Stomach smooth muscle (tissue), 2 donors: ENCODE measurements at regions not wholly inside any gene's neighbourhood (a gene's known extent, or its start where the extent isn't known, plus 50 kb on each side); places are given as distances from the start of the nearest gene placed in this dataset.

Experiments
- H3K27ac ChIP-seq: one replicate; pipeline ENCODE4 v1.7.0; 2013; ENCODE audit warnings: mild to moderate bottlenecking, low read length, inconsistent platforms
- H3K27me3 ChIP-seq, 2 donors: one replicate each; pipeline ENCODE4 v1.7.0; 2013; ENCODE audit warnings: low read length in 2 of 2; ENCODE audit not compliant: insufficient read depth in 2 of 2, control insufficient read depth in 1 of 2
- H3K36me3 ChIP-seq, 2 donors: one replicate each; pipeline ENCODE4 v1.7.0; 2013; ENCODE audit warnings: low read length in 2 of 2; ENCODE audit not compliant: control insufficient read depth in 2 of 2, insufficient read depth in 2 of 2
- H3K4me1 ChIP-seq: one replicate; pipeline ENCODE4 v1.7.0; 2013; ENCODE audit warnings: low read length; ENCODE audit not compliant: control insufficient read depth, insufficient read depth
- H3K4me3 ChIP-seq, 2 donors: one replicate each; pipeline ENCODE4 v1.7.0; 2013; ENCODE audit warnings: low read length in 2 of 2
- H3K9ac ChIP-seq, 2 donors: one replicate each; pipeline ENCODE4 v1.7.0; 2013; ENCODE audit warnings: low read length in 2 of 2, mild to moderate bottlenecking in 1 of 2
- H3K9me3 ChIP-seq, 2 donors: one replicate each; pipeline ENCODE4 v1.7.0; 2013; ENCODE audit warnings: low read length in 2 of 2; ENCODE audit not compliant: control insufficient read depth in 2 of 2
- donor health status: healthy.
- donor health status: Pancreatic carcinoma.

GRCh38 chr10:21260066-21260465 lies 265.4 kb downstream of the SKIDA1 start:
- Histone ChIP-seq H3K9ac (no peak overlapping the region), H3K27me3 (no peaks in the 10 kb centered on the region), H3K27ac (no peak overlapping the region), H3K36me3 (no peaks in the 10 kb centered on the region), H3K9me3 (peaks cover 0 to 2% of the 10 kb centered on the region in 2 donors), H3K4me3 (no peak overlapping the region), H3K4me1 (no peaks in the 10 kb centered on the region)

DNA sequence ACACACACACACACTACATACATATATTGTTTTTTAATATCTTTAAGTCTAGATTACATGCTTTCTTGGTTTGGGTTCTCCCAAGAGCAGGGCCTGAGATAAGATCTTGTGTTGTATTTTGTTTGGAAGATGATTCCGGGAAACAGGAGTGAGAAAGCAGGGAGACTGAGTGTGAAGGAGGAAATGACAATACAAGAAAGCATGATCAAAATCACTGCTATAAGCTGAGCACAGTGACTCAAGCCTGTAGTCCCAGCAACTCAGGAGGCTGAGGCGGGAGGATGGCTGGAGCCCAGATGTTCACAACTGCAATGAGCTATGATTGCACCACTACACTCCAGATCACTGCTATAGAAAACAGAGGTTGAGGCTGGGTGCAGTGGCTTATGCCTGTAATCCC lies 267.6 kb downstream of the SKIDA1 start:
- H3K4me1 ChIP-seq: no peaks in the 10 kb centered on the region
- no peak overlapping the region for H3K4me3 ChIP-seq
- no peak overlapping the region for H3K9ac ChIP-seq
- H3K36me3 ChIP-seq: no peaks in the 10 kb centered on the region
- no peak overlapping the region for H3K27ac ChIP-seq
- peaks cover 0 to 2% of the 10 kb centered on the region in 2 donors for H3K9me3 ChIP-seq
- H3K27me3 ChIP-seq: no peaks in the 10 kb centered on the region

DNA sequence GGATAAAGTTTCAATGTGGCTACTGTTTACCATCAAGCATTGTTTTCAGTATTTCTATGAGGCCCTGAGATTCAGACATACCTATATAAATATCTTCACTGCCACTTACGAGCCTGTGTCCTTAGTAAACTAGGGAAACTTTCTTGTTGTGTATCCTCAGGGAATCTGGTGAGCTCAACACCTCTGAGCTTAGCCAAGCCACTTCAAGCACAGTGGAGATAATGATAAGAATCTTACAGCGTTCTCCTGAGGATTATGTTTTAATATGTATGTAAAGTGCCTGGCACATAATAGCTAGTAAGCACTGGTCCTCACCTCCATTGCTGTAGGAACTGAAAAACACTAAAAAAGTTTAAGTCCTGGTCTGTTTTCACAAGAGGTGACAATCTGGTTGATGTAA lies 268.3 kb downstream of the SKIDA1 start:
- H3K4me3 ChIP-seq: no peak overlapping the region
- H3K4me1 ChIP-seq: no peaks in the 10 kb centered on the region
- H3K9me3 ChIP-seq: peaks cover 0 to 2% of the 10 kb centered on the region in 2 donors
- H3K36me3 ChIP-seq: no peaks in the 10 kb centered on the region
- H3K27ac ChIP-seq: no peak overlapping the region
- H3K9ac ChIP-seq: no peak overlapping the region
- H3K27me3 ChIP-seq: no peaks in the 10 kb centered on the region

DNA sequence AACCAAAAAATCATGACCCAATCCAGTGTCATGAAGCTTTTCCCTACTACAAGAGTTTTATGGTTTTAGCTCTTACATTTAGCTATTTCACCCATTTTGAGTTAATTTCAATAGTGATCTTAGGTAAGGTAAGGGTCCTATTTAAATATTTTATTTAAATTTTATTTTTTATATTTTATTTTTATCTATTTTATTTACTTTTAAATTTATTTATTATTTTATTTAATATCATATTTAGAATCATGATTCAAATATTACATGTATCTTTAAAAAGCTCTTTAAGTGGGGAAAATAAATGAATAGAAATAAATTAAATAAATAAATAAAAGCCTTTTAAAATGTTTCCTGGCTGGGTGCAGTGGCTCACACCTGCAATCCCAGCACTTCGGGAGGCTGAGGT lies 276.0 kb downstream of the SKIDA1 start:
- no peaks in the 10 kb centered on the region for H3K4me1 ChIP-seq
- no peak overlapping the region for H3K4me3 ChIP-seq
- H3K9ac ChIP-seq: no peak overlapping the region
- no peaks in the 10 kb centered on the region for H3K36me3 ChIP-seq
- H3K27me3 ChIP-seq: peaks cover 0 to 3% of the 10 kb centered on the region in 2 donors
- no peak overlapping the region for H3K27ac ChIP-seq
- no peaks in the 10 kb centered on the region for H3K9me3 ChIP-seq

DNA sequence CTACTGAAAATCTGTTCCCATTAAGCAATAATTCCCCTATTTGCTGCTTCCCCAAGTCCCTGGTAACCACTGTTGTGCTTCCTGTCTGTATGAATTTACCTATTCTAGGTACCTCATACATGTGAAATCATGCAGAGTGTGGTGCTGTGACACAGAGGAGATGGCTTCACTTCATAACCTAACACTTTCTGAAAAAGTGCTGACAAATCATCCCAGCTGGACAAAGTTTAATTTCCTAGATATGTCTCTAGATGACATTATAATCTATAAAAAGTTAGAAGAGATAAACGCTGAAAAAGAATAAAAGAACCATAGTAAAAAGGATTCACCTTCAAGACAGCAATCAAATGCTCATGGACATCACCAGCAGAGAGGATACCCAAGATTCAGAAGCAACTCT lies 277.9 kb downstream of the SKIDA1 start:
- Histone ChIP-seq H3K27me3 (peaks cover 0 to 3% of the 10 kb centered on the region in 2 donors), H3K27ac (no peak overlapping the region), H3K9me3 (no peaks in the 10 kb centered on the region), H3K4me3 (no peak overlapping the region), H3K9ac (no peak overlapping the region), H3K4me1 (no peaks in the 10 kb centered on the region), H3K36me3 (no peaks in the 10 kb centered on the region)

DNA sequence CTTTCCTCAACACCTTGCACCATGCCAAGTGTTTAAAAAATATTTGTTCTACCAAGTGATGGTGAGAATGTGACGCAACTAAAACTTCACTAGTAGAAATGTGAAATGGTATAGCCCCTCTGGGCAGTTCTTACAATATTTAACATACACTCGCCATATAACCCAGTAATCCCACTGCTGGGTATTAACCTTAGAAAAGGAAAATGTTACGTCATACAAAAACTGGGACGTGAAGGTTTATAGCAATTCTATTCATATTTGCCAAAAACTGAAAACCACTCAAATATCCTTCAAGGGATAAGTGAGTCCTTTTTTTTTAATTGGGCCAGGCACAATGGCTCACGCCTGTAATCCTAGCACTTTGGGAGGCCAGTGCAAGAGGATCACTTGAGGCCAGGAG lies 279.3 kb downstream of the SKIDA1 start:
- Histone ChIP-seq H3K4me3 (no peak overlapping the region), H3K9ac (no peak overlapping the region)

DNA sequence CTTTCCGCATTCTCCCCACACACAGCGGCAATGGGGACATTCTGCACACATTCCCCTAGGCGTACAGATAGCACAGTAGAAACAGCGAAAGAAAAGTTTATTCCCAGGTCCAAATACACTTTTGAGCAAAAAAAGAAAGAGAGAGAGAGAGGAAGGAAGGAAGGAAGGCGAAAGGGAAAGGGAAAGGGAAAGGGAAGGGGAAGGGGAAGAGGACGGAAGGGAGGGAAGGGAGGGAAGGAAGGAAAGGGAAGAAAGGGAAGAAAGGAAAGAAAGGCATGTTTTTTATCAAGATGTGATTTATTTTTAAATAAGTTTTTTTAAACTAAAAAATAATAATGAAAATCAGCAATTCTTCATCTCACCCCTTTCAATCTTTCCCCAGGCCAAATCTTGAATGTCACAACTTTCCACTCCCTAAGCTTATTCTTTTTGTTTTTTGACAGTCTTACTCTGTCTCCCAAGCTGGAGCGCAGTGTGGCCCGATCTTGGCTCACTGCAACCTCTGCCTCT lies 281.7 kb downstream of the SKIDA1 start:
- peaks cover 0 to 3% of the 10 kb centered on the region in 2 donors for H3K27me3 ChIP-seq
- H3K4me1 ChIP-seq: no peaks in the 10 kb centered on the region
- no peak overlapping the region for H3K27ac ChIP-seq
- no peak overlapping the region for H3K9ac ChIP-seq
- H3K36me3 ChIP-seq: no peaks in the 10 kb centered on the region
- H3K9me3 ChIP-seq: no peaks in the 10 kb centered on the region
- no peak overlapping the region for H3K4me3 ChIP-seq

More for the DNA sequence above, 279.3 kb downstream of the SKIDA1 start:
- H3K36me3 ChIP-seq: no peaks in the 10 kb centered on the region
- no peaks in the 10 kb centered on the region for H3K4me1 ChIP-seq
- no peaks in the 10 kb centered on the region for H3K9me3 ChIP-seq
- peaks cover 0 to 3% of the 10 kb centered on the region in 2 donors for H3K27me3 ChIP-seq
- no peak overlapping the region for H3K27ac ChIP-seq

GRCh38 chr10:21242915-21243314 lies 282.6 kb downstream of the SKIDA1 start:
- Histone ChIP-seq H3K4me1 (no peaks in the 10 kb centered on the region), H3K36me3 (no peaks in the 10 kb centered on the region), H3K9me3 (no peaks in the 10 kb centered on the region), H3K9ac (no peak overlapping the region), H3K27me3 (no peaks in the 10 kb centered on the region), H3K27ac (no peak overlapping the region), H3K4me3 (no peak overlapping the region)

DNA sequence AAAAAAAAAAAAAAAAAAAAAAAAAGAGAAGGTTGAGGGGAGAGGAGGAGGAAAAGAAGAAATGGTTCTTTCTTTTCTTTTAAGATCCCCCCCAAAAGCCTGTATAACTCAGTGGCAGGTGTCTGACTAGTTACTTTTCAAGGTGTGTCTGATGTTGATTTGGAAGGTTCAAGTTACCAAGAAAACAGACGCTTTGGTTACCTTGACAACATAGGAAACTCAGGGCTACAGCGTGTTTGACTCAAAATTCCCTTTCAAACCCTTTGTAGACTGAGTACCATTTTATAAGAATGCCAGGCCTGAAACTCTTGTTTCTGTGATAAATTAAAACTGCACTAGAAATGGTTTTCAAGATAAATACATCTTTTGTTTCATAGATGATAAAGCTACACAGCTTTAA lies 286.8 kb downstream of the SKIDA1 start:
- no peak overlapping the region for H3K9ac ChIP-seq
- no peaks in the 10 kb centered on the region for H3K27me3 ChIP-seq
- no peaks in the 10 kb centered on the region for H3K4me1 ChIP-seq
- no peak overlapping the region for H3K27ac ChIP-seq
- no peaks in the 10 kb centered on the region for H3K9me3 ChIP-seq
- no peak overlapping the region for H3K4me3 ChIP-seq
- H3K36me3 ChIP-seq: no peaks in the 10 kb centered on the region

- no peaks in the 10 kb centered on the region for H3K36me3 ChIP-seq
- no peaks in the 10 kb centered on the region for H3K27me3 ChIP-seq
- H3K4me1 ChIP-seq: no peaks in the 10 kb centered on the region
- no peak overlapping the region for H3K9ac ChIP-seq
- no peaks in the 10 kb centered on the region for H3K9me3 ChIP-seq
- no peak overlapping the region for H3K27ac ChIP-seq
- no peak overlapping the region for H3K4me3 ChIP-seq
Measured at GRCh38 chr10:21238044-21238443, 287.4 kb downstream of the SKIDA1 start.

GRCh38 chr10:21234761-21235160 lies 290.7 kb downstream of the SKIDA1 start:
- H3K9me3 ChIP-seq: no peaks in the 10 kb centered on the region
- H3K9ac ChIP-seq: no peak overlapping the region
- H3K27me3 ChIP-seq: no peaks in the 10 kb centered on the region
- H3K27ac ChIP-seq: no peak overlapping the region
- no peak overlapping the region for H3K4me3 ChIP-seq
- no peaks in the 10 kb centered on the region for H3K36me3 ChIP-seq
- H3K4me1 ChIP-seq: no peaks in the 10 kb centered on the region
